HPDE6-E6E7 (cell line): ENCODE measurements at regions not wholly inside any gene's neighbourhood (a gene's known extent, or its start where the extent isn't known, plus 50 kb on each side); places are given as distances from the start of the nearest gene placed in this dataset.
"Not testable (repeated sequence)": the region's sequence is repeated elsewhere in the genome, so short reads cannot be mapped to it uniquely, and the experiment has no call there.

ENCODE experiments used
- DNase-seq: peaks from one replicate; pipeline ENCODE4 v3.0.0; 2011; ENCODE audit warnings: missing footprints; ENCODE audit errors: extremely low spot score

DNA sequence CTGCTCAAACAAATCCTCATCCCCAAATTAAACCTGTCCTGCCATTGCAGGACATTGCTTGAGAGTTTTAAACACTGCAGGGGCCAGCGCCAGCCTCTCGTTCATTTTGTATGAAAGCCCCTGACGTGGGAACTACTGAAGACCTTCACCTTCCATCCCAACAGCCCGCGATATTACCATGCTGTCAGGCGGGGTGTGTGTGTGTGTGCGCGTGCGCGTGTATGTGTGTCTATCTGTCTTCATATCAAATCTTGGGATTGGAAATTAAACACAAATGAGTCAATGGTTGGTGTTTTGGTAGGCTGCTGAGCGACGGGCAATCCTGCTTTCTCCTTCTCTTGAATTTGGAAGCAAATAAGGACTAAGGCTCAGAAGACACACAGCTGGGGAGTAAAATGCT, 776.9 kb downstream of the TBC1D22A start:
- DNase-seq: no peak

- DNase-seq: no peak
Measured at GRCh38 chr22:47535681-47536080, 773.2 kb downstream of the TBC1D22A start.

DNA sequence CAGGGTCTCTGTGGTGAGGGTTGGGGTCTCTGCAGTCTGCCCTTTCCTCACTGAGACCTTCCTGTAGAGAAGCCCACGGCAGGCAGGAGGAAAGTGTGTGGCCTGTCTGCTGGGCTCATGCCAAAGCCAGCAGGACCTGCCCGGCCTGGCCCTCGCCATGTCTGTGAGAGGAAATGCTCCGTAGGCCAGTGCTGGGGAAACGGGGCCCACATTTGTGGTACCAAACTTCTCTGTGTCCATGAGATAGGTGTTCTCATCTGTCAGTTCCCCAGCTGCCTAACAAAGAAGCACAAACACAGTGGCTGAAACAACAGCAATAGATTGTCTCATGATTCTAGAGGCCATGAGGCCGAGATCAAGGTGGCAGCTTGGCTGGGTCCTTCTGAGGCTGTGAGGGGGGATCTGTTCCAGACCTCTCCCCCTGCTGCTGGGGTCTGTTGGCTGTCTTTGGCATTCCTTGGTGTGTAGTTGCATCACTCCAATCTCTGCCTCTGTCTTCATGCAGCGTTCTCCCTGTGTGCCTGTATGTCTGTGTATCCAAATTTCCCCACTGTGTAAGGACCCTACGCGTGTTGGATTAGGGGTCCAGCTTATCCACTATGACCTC, 772.5 kb downstream of the TBC1D22A start:
- no peak for DNase-seq

GRCh38 chr22:47533961-47534803, 771.7 kb downstream of the TBC1D22A start:
- no peak for DNase-seq

DNA sequence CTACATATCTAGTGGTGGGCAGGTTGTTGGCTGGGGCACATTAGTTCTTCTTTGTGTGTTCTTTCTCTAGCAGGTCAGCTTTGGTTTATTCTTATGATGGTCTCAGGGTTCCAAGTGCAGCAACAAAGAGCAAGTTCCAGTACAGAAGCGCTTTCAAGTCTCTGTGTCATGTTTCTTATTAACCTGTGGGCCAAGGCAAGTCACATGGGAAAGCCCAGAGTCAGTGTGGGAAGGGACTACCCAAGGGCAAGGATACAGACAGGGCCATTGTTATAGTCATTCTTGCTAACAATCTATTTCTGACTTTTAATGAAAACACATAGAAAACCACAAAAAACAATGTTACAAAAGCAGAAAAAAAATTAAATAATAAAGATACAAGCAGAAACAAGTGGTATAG, 754.6 kb downstream of the TBC1D22A start:
- no peak for DNase-seq

GRCh38 chr22:47515384-47516125, 753.1 kb downstream of the TBC1D22A start:
- no peak for DNase-seq

- DNase-seq: no peak
Measured at GRCh38 chr22:47512617-47513016, 750.2 kb downstream of the TBC1D22A start.

DNA sequence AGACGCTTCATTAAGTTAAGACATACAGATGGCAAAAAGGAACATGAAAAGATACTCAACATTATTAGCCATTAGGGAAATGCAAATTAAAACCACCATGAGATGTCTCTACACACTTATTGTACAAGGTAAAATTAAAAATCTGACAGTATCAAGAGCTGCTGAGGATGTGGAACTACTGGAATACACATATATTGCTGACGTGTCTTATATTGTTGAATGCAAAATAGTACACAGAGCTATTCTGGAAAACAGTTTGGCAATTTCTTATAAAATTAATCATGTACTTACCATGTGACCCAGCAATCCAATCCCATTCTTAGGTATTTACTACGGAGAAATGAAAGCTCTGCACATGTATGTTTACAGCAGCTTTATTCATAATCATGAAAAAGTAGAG, 742.5 kb downstream of the TBC1D22A start:
- DNase-seq: no peak

DNA sequence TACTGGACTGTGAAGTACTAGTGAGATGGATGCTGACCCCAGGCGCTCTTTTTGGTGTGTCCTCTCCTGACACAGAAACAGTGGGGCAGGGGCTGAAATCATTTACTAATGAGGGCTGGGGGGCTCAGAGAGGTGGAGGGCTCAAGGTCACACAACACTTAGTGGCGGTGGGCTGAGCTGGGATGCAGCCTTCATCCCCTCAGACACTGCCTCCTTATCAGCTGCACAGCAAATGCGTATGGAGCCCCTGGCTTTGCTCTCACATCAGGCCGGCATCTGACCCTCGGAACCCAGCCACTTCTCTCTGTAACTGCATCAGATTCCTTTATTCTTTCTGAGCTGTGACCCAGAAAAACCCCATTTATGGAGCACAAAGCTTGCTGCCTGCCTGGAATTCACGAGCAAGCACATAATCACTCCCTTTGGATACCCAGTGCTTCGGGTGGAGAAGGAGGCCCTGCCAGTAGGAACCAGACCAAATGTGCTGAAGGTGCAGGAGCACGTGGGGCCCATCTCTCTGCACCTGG, 736.6 kb downstream of the TBC1D22A start:
- no peak for DNase-seq

- no peak for DNase-seq
Measured at GRCh38 chr22:47497666-47498065, 735.2 kb downstream of the TBC1D22A start.

DNA sequence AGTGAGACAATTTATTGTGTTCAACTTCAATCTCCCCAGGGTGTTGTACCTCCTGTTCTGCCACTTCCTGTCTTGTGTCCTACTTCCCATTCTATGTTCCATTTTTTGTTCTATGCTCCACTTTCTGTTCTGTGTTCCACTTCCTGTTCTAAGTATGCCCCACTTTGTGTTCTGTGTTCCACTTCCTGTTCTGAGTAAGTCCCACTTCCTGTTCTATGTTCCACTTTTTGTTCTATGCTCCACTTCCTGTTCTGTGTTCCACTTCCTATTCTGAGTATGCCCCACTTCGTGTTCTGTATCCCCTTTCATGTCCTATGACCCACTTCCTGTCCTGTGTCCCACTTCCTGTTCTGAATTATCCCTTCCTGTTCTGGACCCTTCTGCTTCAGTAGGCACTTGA, 732.7 kb downstream of the TBC1D22A start:
- no peak for DNase-seq

GRCh38 chr22:47488131-47488530, 725.7 kb downstream of the TBC1D22A start:
- not testable (repeated sequence) for DNase-seq

DNA sequence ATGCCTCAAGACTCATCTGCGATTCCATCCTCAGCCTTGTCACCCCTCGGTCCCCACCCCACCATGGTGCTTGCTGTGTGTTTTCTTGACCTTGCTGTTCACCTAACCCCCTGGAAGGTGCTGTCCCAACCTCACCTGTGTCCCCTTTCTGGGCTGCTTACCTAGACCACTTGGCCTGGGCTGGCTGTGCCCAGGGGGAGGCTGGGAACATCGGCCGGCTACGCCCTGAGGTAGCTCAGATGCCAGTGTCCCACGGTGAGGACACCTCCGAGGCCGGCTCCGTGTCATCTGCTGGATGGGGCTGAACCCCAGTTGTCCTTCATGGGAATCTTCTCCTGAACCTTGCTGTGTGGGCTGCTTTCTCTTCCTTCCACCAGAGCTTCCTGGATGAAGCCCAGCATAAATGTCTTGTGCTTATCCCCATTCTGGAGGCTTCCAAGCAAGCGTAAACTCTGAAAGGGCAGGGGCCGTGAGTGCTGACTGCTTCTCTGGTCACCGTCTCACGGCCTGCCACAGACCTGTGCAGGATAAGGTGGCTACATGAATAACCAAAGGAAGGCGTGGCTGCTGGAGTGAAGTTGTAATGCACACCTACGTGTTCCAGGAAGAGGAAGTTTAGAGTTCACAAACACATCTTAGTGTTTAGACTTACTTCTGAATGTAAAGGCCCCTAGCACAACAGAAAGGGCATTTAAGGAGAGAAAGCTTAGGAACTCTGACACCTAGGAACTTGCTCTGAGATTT, 724.3 kb downstream of the TBC1D22A start:
- no peak for DNase-seq

DNA sequence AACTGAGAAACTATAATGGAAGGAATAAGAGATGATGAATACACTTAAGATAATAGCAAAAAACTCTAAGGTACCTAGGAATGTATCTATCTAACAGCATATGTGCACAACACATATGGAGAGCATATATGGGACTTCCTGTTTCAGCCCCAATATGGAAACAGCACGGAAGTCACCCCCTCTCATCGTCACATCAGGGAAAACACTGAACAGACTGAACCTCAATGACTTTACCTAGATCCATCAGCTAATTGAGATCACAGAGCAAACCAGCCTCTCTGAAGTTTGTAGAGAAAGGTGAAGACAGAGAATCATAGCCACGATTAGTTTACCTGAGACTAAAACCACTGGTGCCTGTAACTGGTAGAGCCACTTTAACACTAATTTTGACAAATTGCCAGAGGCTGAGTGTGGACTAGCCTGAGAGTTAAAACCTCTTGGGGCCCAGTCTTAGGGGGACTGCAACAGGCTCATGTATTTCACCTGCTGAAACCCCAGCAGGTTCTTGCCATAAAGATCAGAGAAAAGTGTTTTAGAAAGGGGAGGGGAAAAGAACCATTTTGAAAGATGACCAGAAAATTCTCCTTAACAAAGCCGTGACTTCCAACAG, 722.6 kb downstream of the TBC1D22A start:
- DNase-seq: no peak

DNA sequence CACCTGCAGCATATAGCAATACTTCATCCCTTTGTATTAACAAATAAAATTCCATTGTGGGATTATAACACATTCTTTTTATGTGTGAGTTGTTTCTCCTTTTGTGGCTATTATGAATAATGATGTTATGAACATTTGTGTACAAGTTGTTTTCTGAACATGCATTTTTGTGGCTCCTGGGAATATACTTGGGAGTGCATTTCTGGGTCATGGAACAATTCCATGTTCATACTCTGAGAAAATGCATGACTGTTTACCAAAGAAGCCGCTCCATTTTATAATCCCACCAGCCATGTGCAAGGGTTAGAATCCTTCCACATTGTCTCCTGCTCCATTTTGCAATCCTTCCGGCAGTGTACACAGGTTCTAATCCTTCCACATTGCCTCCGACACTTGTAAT, 713.8 kb downstream of the TBC1D22A start:
- DNase-seq: no peak

DNA sequence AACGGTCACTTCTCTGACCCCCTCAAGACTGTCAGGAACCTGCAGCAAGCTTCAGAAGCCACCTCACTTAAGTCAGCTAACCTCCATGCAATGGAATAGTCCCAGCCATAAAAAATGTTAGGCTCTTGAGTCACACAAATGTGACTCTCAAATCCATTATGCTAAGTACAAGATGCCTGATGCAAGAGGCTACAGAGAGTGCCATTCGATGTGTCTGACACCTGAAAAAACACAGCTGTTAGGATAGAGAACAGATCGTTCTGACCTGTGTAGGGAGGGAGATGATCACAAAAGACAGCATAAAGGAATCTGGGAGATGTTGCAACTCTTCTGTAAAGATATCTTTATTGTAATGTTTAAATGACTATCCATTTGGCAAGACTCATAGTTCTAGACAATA, 712.4 kb downstream of the TBC1D22A start:
- no peak for DNase-seq

GRCh38 chr22:47474464-47474863, 712.0 kb downstream of the TBC1D22A start:
- no peak for DNase-seq

- DNase-seq: no peak
Measured at GRCh38 chr22:47472636-47473035, 710.2 kb downstream of the TBC1D22A start.

GRCh38 chr22:47471406-47471805, 709.0 kb downstream of the TBC1D22A start:
- no peak for DNase-seq

DNA sequence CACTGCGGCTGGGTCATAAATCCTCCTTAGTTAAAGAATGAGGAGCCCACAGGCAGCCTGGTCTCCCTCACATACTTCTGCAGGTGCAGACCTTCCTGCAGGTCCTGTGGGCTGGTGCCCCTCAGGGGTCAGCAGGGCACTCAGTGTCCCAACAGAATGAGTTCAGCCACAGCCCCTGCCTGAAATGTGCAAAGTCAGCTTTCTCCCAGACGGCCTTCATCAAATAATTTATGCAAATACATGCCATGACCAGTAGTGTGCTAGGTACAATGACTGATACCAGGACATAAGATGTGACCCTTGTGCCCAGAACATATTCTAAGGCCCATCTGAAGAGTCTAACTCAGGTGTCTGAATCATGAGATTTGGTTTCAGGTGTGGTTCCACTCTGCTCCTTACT, 703.4 kb downstream of the TBC1D22A start:
- no peak for DNase-seq

DNA sequence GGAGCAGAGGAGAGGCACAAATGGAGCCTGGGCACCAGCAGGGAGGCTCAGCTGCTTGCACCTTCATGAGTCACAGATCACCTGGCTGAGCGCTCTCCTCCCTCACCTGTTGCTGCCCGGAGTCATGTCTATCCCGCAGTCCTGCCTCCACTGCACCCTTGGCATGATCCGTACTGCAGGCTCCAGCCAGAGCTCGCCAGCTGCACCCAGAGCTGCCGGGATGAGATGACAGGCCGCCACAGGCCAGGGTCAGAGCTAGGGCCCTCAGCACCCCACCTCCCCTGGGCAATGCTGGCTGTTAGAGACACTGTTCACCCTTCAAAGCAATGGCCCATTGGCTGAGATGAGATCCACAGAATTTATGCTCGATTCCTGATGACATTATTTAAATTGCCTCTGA, 702.8 kb downstream of the TBC1D22A start:
- DNase-seq: no peak
